Caco-2 (cell line): ENCODE measurements at regions not wholly inside any gene's neighbourhood (a gene's known extent, or its start where the extent isn't known, plus 50 kb on each side); places are given as distances from the start of the nearest gene placed in this dataset.

Experiments
- BruUV-seq: library from RNA; stranded (reverse); fragments of 400-500 nt; replicated peaks from 2 replicates; lab custom pipeline; 2021; lab: Mats Ljungman, UMichigan
- CTCF ChIA-PET: fragments of 300-600 bp; sonication (Branson Sonifier 250); formaldehyde crosslinking; loops from one replicate; lab custom pipeline; 2022; ENCODE audit warnings: antibody characterized with exemption; lab: Charles Lee
- POLR2A ChIA-PET: fragments of 300-600 bp; sonication (Branson Sonifier 250); formaldehyde crosslinking; loops from one replicate; lab custom pipeline; 2022; ENCODE audit warnings: antibody characterized with exemption; lab: Charles Lee
- DNase-seq, 2 experiments: peaks; one replicate each; pipeline versions ENCODE4 v3.0.0 to v3.0.0-alpha.2; 2020 to 2022
- H3K27me3 ChIP-seq: replicated peaks from 2 replicates; pipeline ENCODE4 v1.6.0; 2011; ENCODE audit warnings: low read length; ENCODE audit not compliant: control insufficient read depth, insufficient read depth
- H3K36me3 ChIP-seq: 2 replicates; pipeline ENCODE4 v1.5.1; 2011; ENCODE audit warnings: low read length; ENCODE audit not compliant: control insufficient read depth, insufficient read depth
- H3K4me1 ChIP-seq: fragments of 250-450 bp; sonication (Bioruptor Pico); 2 replicates; pipeline ENCODE4 v1.5.1; 2020; ENCODE audit warnings: mild to moderate bottlenecking
- H3K4me3 ChIP-seq: 2 replicates; pipeline ENCODE4 v1.5.1; 2011; ENCODE audit warnings: low read depth, mild to moderate bottlenecking, control low read depth, low read length
- H3K9me3 ChIP-seq: fragments of 250-450 bp; sonication (Bioruptor Pico); 2 replicates; pipeline ENCODE4 v1.5.1; 2020; ENCODE audit warnings: mild to moderate bottlenecking, moderate library complexity
- H3K27ac Mint-ChIP-seq: one replicate; pipeline ENCODE4 v1.8.0; 2022; ENCODE audit warnings: mixed read lengths; ENCODE audit not compliant: unreplicated experiment
- H3K27me3 Mint-ChIP-seq: one replicate; pipeline ENCODE4 v1.8.0; 2022; ENCODE audit warnings: mixed read lengths; ENCODE audit not compliant: insufficient read depth, unreplicated experiment
- H3K36me3 Mint-ChIP-seq: one replicate; pipeline ENCODE4 v1.8.0; 2022; ENCODE audit warnings: mild to moderate bottlenecking, mixed read lengths; ENCODE audit not compliant: insufficient read depth, unreplicated experiment
- H3K4me1 Mint-ChIP-seq: one replicate; pipeline ENCODE4 v1.8.0; 2022; ENCODE audit warnings: low read depth, mixed read lengths; ENCODE audit not compliant: unreplicated experiment
- H3K4me3 Mint-ChIP-seq: one replicate; pipeline ENCODE4 v1.8.0; 2022; ENCODE audit warnings: mild to moderate bottlenecking, moderate library complexity, mixed read lengths; ENCODE audit not compliant: unreplicated experiment
- H3K9me3 Mint-ChIP-seq: one replicate; pipeline ENCODE4 v1.8.0; 2022; ENCODE audit warnings: mixed read lengths; ENCODE audit not compliant: unreplicated experiment
- CTCF ChIP-seq, 2 experiments: fragments of 200-600 bp in 1 of 2; IDR thresholded peaks; 1 replicate in 1 of 2; 2 replicates in 1 of 2; pipeline versions ENCODE4 v1.5.1 to v1.8.0; 2011 to 2022; ENCODE audit warnings: antibody characterized with exemption in 1 of 2, control low read depth in 1 of 2, inconsistent platforms in 1 of 2, low read depth in 1 of 2, low read length in 1 of 2, mild to moderate bottlenecking in 1 of 2, moderate library complexity in 1 of 2; ENCODE audit not compliant: insufficient read depth in 1 of 2, severe bottlenecking in 1 of 2, unreplicated experiment in 1 of 2
- intact Hi-C: fragments of 100-400 bp; cut with micrococcal nuclease; formaldehyde crosslinking; loops from one replicate; pipeline ENCODE4 v1.10.0; 2022; ENCODE audit not compliant: unreplicated experiment

- intact Hi-C loops = no loop called here
- TF ChIP-seq CTCF (IDR thresholded peaks at IDR 0.05; ENCODE audit: insufficient read depth in 1 of 2, low read depth in 1 of 2, low read length in 1 of 2, severe bottlenecking in 1 of 2, unreplicated experiment in 1 of 2) = no peak
- Histone ChIP-seq H3K4me1 (no peaks in the 10 kb centered on the region; the same call in 1 of the 2 replicates), H3K9me3 (peaks cover 3% of the 10 kb centered on the region; the same call in 1 of the 2 replicates), H3K27me3 (no peaks in the 10 kb centered on the region), H3K36me3 (no peaks in the 10 kb centered on the region), H3K4me3 (no peak overlapping the region)
- ChIA-PET POLR2A (no interaction called here), CTCF (no interaction called here)
- Mint-ChIP-seq H3K27me3 (no peaks in the 10 kb centered on the region), H3K36me3 (no peaks in the 10 kb centered on the region), H3K27ac (no peak overlapping the region), H3K4me1 (no peaks in the 10 kb centered on the region), H3K9me3 (no peaks in the 10 kb centered on the region), H3K4me3 (no peak overlapping the region)
- BruUV-seq = no TSS peak
- DNase-seq = no peak
Measured at GRCh38 chr7:21330462-21331178, 97.3 kb upstream of the SP4 start.

- CTCF ChIA-PET = no interaction called here
- no peak overlapping the region for H3K4me3 Mint-ChIP-seq
Measured at GRCh38 chr7:21334906-21335305, 93.0 kb upstream of the SP4 start.

GRCh38 chr7:21336743-21337142 is 91.1 kb upstream of the SP4 start:
- POLR2A ChIA-PET = no interaction called here
- no TSS peak for BruUV-seq
- Mint-ChIP-seq H3K4me3 (no peak overlapping the region), H3K4me1 (no peaks in the 10 kb centered on the region), H3K9me3 (no peaks in the 10 kb centered on the region), H3K36me3 (no peaks in the 10 kb centered on the region), H3K27ac (no peak overlapping the region), H3K27me3 (no peaks in the 10 kb centered on the region)
- no peak for TF ChIP-seq CTCF (IDR thresholded peaks at IDR 0.05; ENCODE audit: insufficient read depth in 1 of 2, low read depth in 1 of 2, low read length in 1 of 2, severe bottlenecking in 1 of 2, unreplicated experiment in 1 of 2)
- no peak for DNase-seq
- CTCF ChIA-PET = interaction anchor here (0.6 kb wide), 1 partner anchor 550 kb away, joined by 3 read pairs; the partner anchor contains the start of gene SP8
- no peaks in the 10 kb centered on the region for H3K27me3 ChIP-seq
- H3K4me3 ChIP-seq = no peak overlapping the region
- H3K9me3 ChIP-seq = no peaks in the 10 kb centered on the region
- intact Hi-C loops = no loop called here
- H3K4me1 ChIP-seq = no peaks in the 10 kb centered on the region
- no peaks in the 10 kb centered on the region for H3K36me3 ChIP-seq

More at GRCh38 chr7:21334906-21335305, 93.0 kb upstream of the SP4 start:
- POLR2A ChIA-PET = no interaction called here
- no peak overlapping the region for H3K27ac Mint-ChIP-seq
- H3K36me3 ChIP-seq = no peaks in the 10 kb centered on the region
- H3K9me3 ChIP-seq = no peaks in the 10 kb centered on the region
- no peaks in the 10 kb centered on the region for H3K27me3 ChIP-seq
- DNase-seq = no peak
- no peak for TF ChIP-seq CTCF (IDR thresholded peaks at IDR 0.05; ENCODE audit: insufficient read depth in 1 of 2, low read depth in 1 of 2, low read length in 1 of 2, severe bottlenecking in 1 of 2, unreplicated experiment in 1 of 2)
- H3K36me3 Mint-ChIP-seq = no peaks in the 10 kb centered on the region
- no peak overlapping the region for H3K4me3 ChIP-seq
- H3K4me1 ChIP-seq = no peaks in the 10 kb centered on the region
- no TSS peak for BruUV-seq
- H3K4me1 Mint-ChIP-seq = no peaks in the 10 kb centered on the region
- H3K27me3 Mint-ChIP-seq = no peaks in the 10 kb centered on the region
- intact Hi-C loops = no loop called here
- H3K9me3 Mint-ChIP-seq = no peaks in the 10 kb centered on the region
